ENCODE measurements at regions not wholly inside any gene's neighbourhood (a gene's known extent, or its start where the extent isn't known, plus 50 kb on each side); places are given as distances from the start of the nearest gene placed in this dataset.
"Not testable (repeated sequence)": the region's sequence is repeated elsewhere in the genome, so short reads cannot be mapped to it uniquely, and the experiment has no call there.

DNA sequence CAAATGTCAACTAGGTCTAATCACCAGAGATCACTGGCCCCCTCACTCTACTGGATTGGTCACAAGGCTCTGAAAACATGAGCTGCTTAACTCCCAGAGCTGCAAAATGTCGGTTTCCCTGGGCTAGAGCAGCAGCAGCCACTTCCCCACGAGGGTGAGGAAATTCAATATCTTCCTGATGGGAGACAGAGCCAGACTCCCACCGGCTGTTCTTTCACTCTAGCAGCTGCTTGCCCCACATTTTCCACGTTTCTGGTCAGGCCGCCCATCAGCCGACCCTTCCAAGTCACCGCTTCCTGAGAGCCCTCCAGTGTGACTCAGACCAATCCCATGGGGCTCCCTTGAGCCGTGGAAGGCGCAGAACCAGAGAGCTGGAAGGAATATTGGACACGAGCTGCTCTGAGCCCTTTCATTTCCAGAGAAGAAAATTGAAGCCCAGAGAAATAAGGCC is 227.0 kb downstream of the ADAMTS15 start:
- H3K4me3 ChIP-seq (ENCODE audit: low read depth, low read length), result no peak overlapping the region
- peak overlapping the region; percentile 41 for H3K27ac ChIP-seq (ENCODE audit: low read depth)
- 33% methylated on average over 10 of the region's 10 CpGs for WGBS
- no peaks in the 10 kb centered on the region for H3K4me1 ChIP-seq (ENCODE audit: insufficient read depth)
- DNase-seq (ENCODE audit: extremely low spot score), result no peak
- H3K36me3 ChIP-seq (ENCODE audit: insufficient read depth), result no peaks in the 10 kb centered on the region

GRCh38 chr11:130675917-130676316 is 227.5 kb downstream of the ADAMTS15 start:
- H3K4me3 ChIP-seq (ENCODE audit: low read depth, low read length), result no peak overlapping the region

DNA sequence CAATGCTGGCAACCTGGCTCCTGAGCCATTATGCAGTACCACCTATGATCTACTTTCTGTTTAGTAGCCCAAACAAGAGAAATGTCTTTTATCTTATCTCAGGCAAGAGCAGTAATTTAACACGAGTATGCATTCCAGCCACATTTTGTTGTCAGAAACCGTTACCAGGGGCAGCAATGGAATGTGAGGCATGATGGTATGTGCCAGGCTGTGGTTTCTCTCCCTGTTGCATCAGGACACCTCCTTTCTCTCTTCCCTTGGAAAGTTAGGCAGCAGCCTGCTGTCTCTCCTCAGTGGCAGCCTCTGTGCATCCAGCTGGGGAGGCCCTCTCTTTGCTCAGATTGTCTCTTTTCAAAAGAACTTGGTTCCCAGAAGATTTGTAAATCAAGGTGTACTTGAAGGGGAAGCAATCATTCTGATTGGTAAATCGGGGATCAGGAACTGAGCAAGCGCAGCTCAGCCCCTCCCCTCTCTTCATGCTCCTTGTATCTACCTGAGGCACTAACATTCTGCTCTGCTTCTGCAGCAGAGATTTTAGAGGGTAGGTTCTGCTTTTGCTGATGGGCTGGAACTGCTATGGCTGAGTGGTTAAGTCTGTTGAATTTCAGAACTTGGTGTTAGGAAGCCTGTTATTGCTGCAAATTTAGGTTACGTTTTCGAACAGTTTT is 229.2 kb downstream of the ADAMTS15 start:
- no peak for DNase-seq (ENCODE audit: extremely low spot score)
- Histone ChIP-seq H3K4me3 (ENCODE audit: low read depth, low read length) (no peak overlapping the region), H3K4me1 (ENCODE audit: insufficient read depth) (no peaks in the 10 kb centered on the region), H3K27ac (ENCODE audit: low read depth) (no peak overlapping the region), H3K36me3 (ENCODE audit: insufficient read depth) (no peaks in the 10 kb centered on the region)
- WGBS, result 71% methylated on average over 6 of the region's 6 CpGs

More at GRCh38 chr11:130675917-130676316, 227.5 kb downstream of the ADAMTS15 start:
- WGBS, result 26% methylated on average over 1 of the region's 1 CpG
- Histone ChIP-seq H3K4me1 (ENCODE audit: insufficient read depth) (no peaks in the 10 kb centered on the region), H3K27ac (ENCODE audit: low read depth) (no peak overlapping the region), H3K36me3 (ENCODE audit: insufficient read depth) (no peaks in the 10 kb centered on the region)
- no peak for DNase-seq (ENCODE audit: extremely low spot score)

DNA sequence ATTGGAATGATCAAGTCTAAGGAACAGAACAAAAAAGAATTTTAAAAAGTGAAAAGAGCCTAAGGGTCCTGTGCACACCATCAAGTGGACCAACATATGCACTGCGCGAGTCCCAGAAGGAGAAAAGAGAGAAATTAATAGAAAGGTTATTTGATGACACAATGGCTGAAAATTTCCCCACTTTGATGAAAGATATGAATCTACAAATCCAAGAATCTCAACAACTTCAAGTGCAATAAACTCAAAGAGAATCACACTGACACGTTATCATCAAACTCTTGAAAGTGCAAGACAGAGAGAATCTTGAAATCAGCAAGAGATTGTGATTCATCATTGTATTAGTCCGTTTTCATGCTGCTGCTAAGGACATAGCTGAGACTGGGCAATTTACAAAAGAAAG is 230.8 kb downstream of the ADAMTS15 start:
- no peak for DNase-seq (ENCODE audit: extremely low spot score)

DNA sequence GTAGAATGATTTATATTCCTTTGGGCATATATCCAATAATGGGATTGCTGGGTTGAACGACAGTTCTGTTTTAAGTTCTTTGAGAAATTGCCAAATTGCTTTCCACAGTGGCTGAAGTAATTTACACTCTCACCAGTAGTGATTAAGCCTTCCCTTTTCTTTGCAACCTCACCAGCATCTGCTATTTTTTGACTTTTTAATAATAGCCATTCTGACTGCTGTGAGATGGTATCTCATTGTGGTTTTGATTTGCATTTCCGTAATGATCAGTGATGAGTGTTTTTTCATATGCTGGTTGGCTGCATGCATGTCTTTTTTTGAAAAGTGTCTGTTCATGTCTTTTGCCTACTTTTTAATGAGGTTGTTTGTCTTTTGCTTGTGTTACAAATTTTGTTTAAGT is 233.8 kb downstream of the SNX19 start:
- not testable (repeated sequence) for H3K4me1 ChIP-seq (ENCODE audit: insufficient read depth); H3K27ac ChIP-seq (ENCODE audit: low read depth); H3K4me3 ChIP-seq (ENCODE audit: low read depth, low read length); H3K36me3 ChIP-seq (ENCODE audit: insufficient read depth); DNase-seq (ENCODE audit: extremely low spot score)
- WGBS, result 83% methylated on average over 2 of the region's 2 CpGs

More for the DNA sequence above, 230.8 kb downstream of the ADAMTS15 start:
- no peaks in the 10 kb centered on the region for H3K4me1 ChIP-seq (ENCODE audit: insufficient read depth)
- H3K36me3 ChIP-seq (ENCODE audit: insufficient read depth), result no peaks in the 10 kb centered on the region
- H3K27ac ChIP-seq (ENCODE audit: low read depth), result no peak overlapping the region
- 92% methylated on average over 4 of the region's 4 CpGs for WGBS
- no peak overlapping the region for H3K4me3 ChIP-seq (ENCODE audit: low read depth, low read length)

GRCh38 chr11:130689222-130689908 is 226.9 kb downstream of the SNX19 start:
- no peak for DNase-seq (ENCODE audit: extremely low spot score)
- no peak overlapping the region for H3K27ac ChIP-seq (ENCODE audit: low read depth)
- H3K4me3 ChIP-seq (ENCODE audit: low read depth, low read length), result no peak overlapping the region
- no peaks in the 10 kb centered on the region for H3K4me1 ChIP-seq (ENCODE audit: insufficient read depth)
- 76% methylated on average over 4 of the region's 4 CpGs for WGBS
- no peaks in the 10 kb centered on the region for H3K36me3 ChIP-seq (ENCODE audit: insufficient read depth)

GRCh38 chr11:130691581-130691980 is 224.7 kb downstream of the SNX19 start:
- WGBS, result 51% methylated on average over 2 of the region's 2 CpGs
- no peak for DNase-seq (ENCODE audit: extremely low spot score)
- Histone ChIP-seq H3K4me1 (ENCODE audit: insufficient read depth) (no peaks in the 10 kb centered on the region), H3K4me3 (ENCODE audit: low read depth, low read length) (no peak overlapping the region), H3K27ac (ENCODE audit: low read depth) (no peak overlapping the region), H3K36me3 (ENCODE audit: insufficient read depth) (no peaks in the 10 kb centered on the region)

DNA sequence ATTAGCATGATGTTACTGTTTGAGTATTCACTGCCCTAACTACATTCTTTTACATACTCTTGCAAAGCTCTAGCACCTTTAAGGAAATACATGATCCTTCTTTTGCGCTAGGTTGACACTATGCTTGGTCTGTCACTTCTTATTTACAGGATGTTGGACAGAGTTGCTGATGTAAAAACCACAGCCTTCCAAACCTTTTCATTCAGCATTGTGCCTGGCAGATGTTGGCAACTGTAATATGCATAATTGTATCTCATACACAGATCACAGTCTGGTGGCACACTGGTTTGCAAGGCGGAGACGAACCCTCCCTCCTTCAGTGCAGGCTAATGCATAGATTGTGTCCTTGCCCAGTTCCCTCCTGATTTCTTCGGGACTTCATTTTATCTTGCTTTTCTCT is 224.1 kb downstream of the SNX19 start:
- no peak for DNase-seq (ENCODE audit: extremely low spot score)
- no peaks in the 10 kb centered on the region for H3K36me3 ChIP-seq (ENCODE audit: insufficient read depth)

DNA sequence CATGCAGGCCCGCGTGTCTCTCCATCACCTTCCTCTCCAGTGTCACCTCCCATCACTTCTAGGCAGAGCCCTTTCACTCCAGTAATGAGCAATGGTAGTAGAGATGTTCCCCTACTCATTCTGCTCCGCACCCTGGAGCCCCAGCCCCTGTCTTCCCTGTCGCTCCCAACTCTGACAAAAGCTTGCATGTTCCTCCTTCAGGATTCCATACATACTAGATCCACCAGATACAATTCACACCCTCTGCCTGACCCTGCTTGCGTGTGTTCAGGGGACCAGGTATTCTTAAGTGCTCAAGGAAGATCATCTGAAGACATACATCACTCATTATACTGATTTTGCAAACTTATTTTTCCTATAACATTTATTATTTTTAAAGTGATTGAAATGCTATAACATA is 222.7 kb downstream of the SNX19 start:
- no peaks in the 10 kb centered on the region for H3K36me3 ChIP-seq (ENCODE audit: insufficient read depth)
- 96% methylated on average over 5 of the region's 5 CpGs for WGBS
- H3K4me1 ChIP-seq (ENCODE audit: insufficient read depth), result no peaks in the 10 kb centered on the region
- H3K27ac ChIP-seq (ENCODE audit: low read depth), result no peak overlapping the region
- H3K4me3 ChIP-seq (ENCODE audit: low read depth, low read length), result no peak overlapping the region
- no peak for DNase-seq (ENCODE audit: extremely low spot score)

More for the DNA sequence above, 224.1 kb downstream of the SNX19 start:
- 95% methylated on average over 4 of the region's 4 CpGs for WGBS
- no peaks in the 10 kb centered on the region for H3K4me1 ChIP-seq (ENCODE audit: insufficient read depth)
- no peak overlapping the region for H3K27ac ChIP-seq (ENCODE audit: low read depth)
- no peak overlapping the region for H3K4me3 ChIP-seq (ENCODE audit: low read depth, low read length)

- Histone ChIP-seq H3K27ac (ENCODE audit: low read depth) (no peak overlapping the region), H3K36me3 (ENCODE audit: insufficient read depth) (no peaks in the 10 kb centered on the region), H3K4me3 (ENCODE audit: low read depth, low read length) (no peak overlapping the region), H3K4me1 (ENCODE audit: insufficient read depth) (no peaks in the 10 kb centered on the region)
- 85% methylated on average over 5 of the region's 5 CpGs for WGBS
- DNase-seq (ENCODE audit: extremely low spot score), result no peak
These were observed 221.7 kb downstream of the SNX19 start for GRCh38 chr11:130694488-130695045.

- DNase-seq (ENCODE audit: extremely low spot score), result no peak
- Histone ChIP-seq H3K27ac (ENCODE audit: low read depth) (no peak overlapping the region), H3K4me3 (ENCODE audit: low read depth, low read length) (no peak overlapping the region), H3K36me3 (ENCODE audit: insufficient read depth) (no peaks in the 10 kb centered on the region), H3K4me1 (ENCODE audit: insufficient read depth) (no peaks in the 10 kb centered on the region)
- WGBS, result 86% methylated on average over 10 of the region's 10 CpGs
These were observed 218.1 kb downstream of the SNX19 start for GRCh38 chr11:130698174-130698573.

- DNase-seq (ENCODE audit: extremely low spot score), result no peak
- Histone ChIP-seq H3K27ac (ENCODE audit: low read depth) (no peak overlapping the region), H3K36me3 (ENCODE audit: insufficient read depth) (no peaks in the 10 kb centered on the region), H3K4me3 (ENCODE audit: low read depth, low read length) (no peak overlapping the region), H3K4me1 (ENCODE audit: insufficient read depth) (no peaks in the 10 kb centered on the region)
- 91% methylated on average over 7 of the region's 7 CpGs for WGBS
These were observed 216.7 kb downstream of the SNX19 start for GRCh38 chr11:130699561-130699960.

DNA sequence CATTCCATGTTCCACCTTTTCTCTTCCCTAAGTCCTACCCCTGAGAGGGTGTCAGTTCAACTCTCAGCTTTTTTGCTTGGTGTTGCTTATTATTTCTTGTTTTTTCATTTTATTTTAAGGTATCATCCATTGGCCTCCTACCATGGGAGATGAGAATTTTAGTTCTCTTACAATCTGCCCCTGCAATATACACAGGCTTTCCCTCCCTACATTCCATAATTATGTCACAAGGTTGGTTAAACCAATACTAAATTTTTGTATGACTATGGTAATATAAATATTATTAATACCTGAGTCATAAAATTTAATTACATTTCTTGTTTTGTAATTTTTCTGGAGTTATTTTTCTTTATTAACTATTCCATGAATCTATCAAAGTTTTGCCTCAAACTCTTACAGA is 216.2 kb downstream of the SNX19 start:
- H3K4me1 ChIP-seq (ENCODE audit: insufficient read depth), result no peaks in the 10 kb centered on the region
- no peak overlapping the region for H3K27ac ChIP-seq (ENCODE audit: low read depth)
- no peak for DNase-seq (ENCODE audit: extremely low spot score)
- H3K4me3 ChIP-seq (ENCODE audit: low read depth, low read length), result no peak overlapping the region
- H3K36me3 ChIP-seq (ENCODE audit: insufficient read depth), result no peaks in the 10 kb centered on the region

GRCh38 chr11:130703489-130704190 is 212.6 kb downstream of the SNX19 start:
- DNase-seq (ENCODE audit: extremely low spot score), result no peak
- Histone ChIP-seq H3K4me1 (ENCODE audit: insufficient read depth) (no peaks in the 10 kb centered on the region), H3K36me3 (ENCODE audit: insufficient read depth) (no peaks in the 10 kb centered on the region), H3K4me3 (ENCODE audit: low read depth, low read length) (no peak overlapping the region), H3K27ac (ENCODE audit: low read depth) (no peak overlapping the region)
- WGBS, result 92% methylated on average over 9 of the region's 9 CpGs

All from urinary bladder (tissue), 3 donors.